ENCODE measurements at regions not wholly inside any gene's neighbourhood (a gene's known extent, or its start where the extent isn't known, plus 50 kb on each side); places are given as distances from the start of the nearest gene placed in this dataset.

DNA sequence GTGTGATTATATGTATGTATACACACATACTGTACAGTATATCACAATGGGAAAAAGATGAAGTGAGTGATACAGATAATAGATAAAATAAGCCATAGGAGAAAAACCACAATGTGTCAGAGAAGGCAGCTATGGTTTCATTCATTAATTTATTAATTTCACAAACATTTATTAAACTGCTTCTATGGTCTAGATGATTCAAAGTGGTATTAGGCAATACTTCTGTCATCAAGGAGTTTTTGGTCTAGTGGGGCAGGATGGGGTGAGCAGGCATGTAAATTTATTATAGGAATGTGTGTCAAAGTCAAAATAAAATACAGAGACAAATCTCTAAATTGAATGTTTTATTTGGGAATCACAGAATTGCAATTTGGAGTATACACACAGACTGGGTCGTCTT, 65.2 kb upstream of the ANKEF1 start:
- H3K4me1 Mint-ChIP-seq: peaks cover under 1% of the 10 kb centered on the region; the same call in 2 of the 3 replicates
- H3K4me2 ChIP-seq: no peak overlapping the region
- H3K27me3 Mint-ChIP-seq (ENCODE audit: insufficient read depth, low read depth, poor library complexity): no peaks in the 10 kb centered on the region
- no peaks in the 10 kb centered on the region for H3K36me3 Mint-ChIP-seq (ENCODE audit: low read depth)
- no peak overlapping the region for H3K4me3 Mint-ChIP-seq
- H3K27ac ChIP-seq (ENCODE audit: low read depth): no peak overlapping the region
- no peaks in the 10 kb centered on the region for H3K27me3 ChIP-seq (ENCODE audit: insufficient read depth)
- no peak for ATAC-seq
- H3K9me3 Mint-ChIP-seq: no peaks in the 10 kb centered on the region; the same call in 2 of the 3 replicates
- no peak for DNase-seq (ENCODE audit: low spot score)
- no peaks in the 10 kb centered on the region for H3K36me3 ChIP-seq (ENCODE audit: insufficient read depth)
- H3F3A ChIP-seq (replicated peaks; ENCODE audit: low read depth): no peaks in the 10 kb centered on the region
- no peaks in the 10 kb centered on the region for H3K79me2 ChIP-seq (replicated peaks; ENCODE audit: insufficient read depth)
- no peaks in the 10 kb centered on the region for H4K20me1 ChIP-seq (replicated peaks; ENCODE audit: insufficient read depth)
- no peak for TF ChIP-seq NANOG (IDR thresholded peaks at IDR 0.05; ENCODE audit: borderline replicate concordance)
- TF ChIP-seq EZH2 (IDR thresholded peaks at IDR 0.05; ENCODE audit: low read depth, unreplicated experiment): no peak
- no peak for TF ChIP-seq POLR2AphosphoS5 (IDR thresholded peaks at IDR 0.05; ENCODE audit: low read depth)
- TF ChIP-seq ZNF114 (CRISPR knock-in tag; IDR thresholded peaks at IDR 0.05): no peak
- TF ChIP-seq ETS1 (IDR thresholded peaks at IDR 0.05): no peak
- TF ChIP-seq STAT1 (IDR thresholded peaks at IDR 0.05; ENCODE audit: unreplicated experiment): no peak
- TF ChIP-seq CREB1 (CRISPR knock-in tag; IDR thresholded peaks at IDR 0.05; ENCODE audit: low read depth): no peak
- TF ChIP-seq JUNB (IDR thresholded peaks at IDR 0.05; ENCODE audit: unreplicated experiment): no peak
- TF ChIP-seq, protein P1, sequence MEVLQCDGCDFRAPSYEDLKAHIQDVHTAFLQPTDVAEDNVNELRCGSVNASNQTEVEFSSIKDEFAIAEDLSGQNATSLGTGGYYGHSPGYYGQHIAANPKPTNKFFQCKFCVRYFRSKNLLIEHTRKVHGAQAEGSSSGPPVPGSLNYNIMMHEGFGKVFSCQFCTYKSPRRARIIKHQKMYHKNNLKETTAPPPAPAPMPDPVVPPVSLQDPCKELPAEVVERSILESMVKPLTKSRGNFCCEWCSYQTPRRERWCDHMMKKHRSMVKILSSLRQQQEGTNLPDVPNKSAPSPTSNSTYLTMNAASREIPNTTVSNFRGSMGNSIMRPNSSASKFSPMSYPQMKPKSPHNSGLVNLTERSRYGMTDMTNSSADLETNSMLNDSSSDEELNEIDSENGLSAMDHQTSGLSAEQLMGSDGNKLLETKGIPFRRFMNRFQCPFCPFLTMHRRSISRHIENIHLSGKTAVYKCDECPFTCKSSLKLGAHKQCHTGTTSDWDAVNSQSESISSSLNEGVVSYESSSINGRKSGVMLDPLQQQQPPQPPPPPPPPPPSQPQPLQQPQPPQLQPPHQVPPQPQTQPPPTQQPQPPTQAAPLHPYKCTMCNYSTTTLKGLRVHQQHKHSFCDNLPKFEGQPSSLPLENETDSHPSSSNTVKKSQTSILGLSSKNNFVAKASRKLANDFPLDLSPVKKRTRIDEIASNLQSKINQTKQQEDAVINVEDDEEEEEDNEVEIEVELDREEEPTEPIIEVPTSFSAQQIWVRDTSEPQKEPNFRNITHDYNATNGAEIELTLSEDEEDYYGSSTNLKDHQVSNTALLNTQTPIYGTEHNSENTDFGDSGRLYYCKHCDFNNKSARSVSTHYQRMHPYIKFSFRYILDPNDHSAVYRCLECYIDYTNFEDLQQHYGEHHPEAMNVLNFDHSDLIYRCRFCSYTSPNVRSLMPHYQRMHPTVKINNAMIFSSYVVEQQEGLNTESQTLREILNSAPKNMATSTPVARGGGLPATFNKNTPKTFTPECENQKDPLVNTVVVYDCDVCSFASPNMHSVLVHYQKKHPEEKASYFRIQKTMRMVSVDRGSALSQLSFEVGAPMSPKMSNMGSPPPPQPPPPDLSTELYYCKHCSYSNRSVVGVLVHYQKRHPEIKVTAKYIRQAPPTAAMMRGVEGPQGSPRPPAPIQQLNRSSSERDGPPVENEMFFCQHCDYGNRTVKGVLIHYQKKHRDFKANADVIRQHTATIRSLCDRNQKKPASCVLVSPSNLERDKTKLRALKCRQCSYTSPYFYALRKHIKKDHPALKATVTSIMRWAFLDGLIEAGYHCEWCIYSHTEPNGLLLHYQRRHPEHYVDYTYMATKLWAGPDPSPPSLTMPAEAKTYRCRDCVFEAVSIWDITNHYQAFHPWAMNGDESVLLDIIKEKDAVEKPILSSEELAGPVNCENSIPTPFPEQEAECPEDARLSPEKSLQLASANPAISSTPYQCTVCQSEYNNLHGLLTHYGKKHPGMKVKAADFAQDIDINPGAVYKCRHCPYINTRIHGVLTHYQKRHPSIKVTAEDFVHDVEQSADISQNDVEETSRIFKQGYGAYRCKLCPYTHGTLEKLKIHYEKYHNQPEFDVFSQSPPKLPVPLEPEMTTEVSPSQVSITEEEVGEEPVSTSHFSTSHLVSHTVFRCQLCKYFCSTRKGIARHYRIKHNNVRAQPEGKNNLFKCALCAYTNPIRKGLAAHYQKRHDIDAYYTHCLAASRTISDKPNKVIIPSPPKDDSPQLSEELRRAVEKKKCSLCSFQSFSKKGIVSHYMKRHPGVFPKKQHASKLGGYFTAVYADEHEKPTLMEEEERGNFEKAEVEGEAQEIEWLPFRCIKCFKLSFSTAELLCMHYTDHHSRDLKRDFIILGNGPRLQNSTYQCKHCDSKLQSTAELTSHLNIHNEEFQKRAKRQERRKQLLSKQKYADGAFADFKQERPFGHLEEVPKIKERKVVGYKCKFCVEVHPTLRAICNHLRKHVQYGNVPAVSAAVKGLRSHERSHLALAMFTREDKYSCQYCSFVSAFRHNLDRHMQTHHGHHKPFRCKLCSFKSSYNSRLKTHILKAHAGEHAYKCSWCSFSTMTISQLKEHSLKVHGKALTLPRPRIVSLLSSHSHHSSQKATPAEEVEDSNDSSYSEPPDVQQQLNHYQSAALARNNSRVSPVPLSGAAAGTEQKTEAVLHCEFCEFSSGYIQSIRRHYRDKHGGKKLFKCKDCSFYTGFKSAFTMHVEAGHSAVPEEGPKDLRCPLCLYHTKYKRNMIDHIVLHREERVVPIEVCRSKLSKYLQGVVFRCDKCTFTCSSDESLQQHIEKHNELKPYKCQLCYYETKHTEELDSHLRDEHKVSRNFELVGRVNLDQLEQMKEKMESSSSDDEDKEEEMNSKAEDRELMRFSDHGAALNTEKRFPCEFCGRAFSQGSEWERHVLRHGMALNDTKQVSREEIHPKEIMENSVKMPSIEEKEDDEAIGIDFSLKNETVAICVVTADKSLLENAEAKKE (CRISPR knock-in tag; IDR thresholded peaks at IDR 0.05): no peak
- TF ChIP-seq, protein P2, sequence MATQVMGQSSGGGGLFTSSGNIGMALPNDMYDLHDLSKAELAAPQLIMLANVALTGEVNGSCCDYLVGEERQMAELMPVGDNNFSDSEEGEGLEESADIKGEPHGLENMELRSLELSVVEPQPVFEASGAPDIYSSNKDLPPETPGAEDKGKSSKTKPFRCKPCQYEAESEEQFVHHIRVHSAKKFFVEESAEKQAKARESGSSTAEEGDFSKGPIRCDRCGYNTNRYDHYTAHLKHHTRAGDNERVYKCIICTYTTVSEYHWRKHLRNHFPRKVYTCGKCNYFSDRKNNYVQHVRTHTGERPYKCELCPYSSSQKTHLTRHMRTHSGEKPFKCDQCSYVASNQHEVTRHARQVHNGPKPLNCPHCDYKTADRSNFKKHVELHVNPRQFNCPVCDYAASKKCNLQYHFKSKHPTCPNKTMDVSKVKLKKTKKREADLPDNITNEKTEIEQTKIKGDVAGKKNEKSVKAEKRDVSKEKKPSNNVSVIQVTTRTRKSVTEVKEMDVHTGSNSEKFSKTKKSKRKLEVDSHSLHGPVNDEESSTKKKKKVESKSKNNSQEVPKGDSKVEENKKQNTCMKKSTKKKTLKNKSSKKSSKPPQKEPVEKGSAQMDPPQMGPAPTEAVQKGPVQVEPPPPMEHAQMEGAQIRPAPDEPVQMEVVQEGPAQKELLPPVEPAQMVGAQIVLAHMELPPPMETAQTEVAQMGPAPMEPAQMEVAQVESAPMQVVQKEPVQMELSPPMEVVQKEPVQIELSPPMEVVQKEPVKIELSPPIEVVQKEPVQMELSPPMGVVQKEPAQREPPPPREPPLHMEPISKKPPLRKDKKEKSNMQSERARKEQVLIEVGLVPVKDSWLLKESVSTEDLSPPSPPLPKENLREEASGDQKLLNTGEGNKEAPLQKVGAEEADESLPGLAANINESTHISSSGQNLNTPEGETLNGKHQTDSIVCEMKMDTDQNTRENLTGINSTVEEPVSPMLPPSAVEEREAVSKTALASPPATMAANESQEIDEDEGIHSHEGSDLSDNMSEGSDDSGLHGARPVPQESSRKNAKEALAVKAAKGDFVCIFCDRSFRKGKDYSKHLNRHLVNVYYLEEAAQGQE (IDR thresholded peaks at IDR 0.05; ENCODE audit: unreplicated experiment): no peak
- no peak overlapping the region for H3K27ac Mint-ChIP-seq
- no peak overlapping the region for H2AFZ ChIP-seq
- H3K4me1 ChIP-seq (ENCODE audit: insufficient read depth): no peaks in the 10 kb centered on the region
- H3K9me2 ChIP-seq (ENCODE audit: insufficient read depth): 0 out of 2 replicates have a peak, but pooled peaks cover 6% of the 10 kb centered on the region
- no peak overlapping the region for H3K4me3 ChIP-seq
